ENCODE measurements at regions not wholly inside any gene's neighbourhood (a gene's known extent, or its start where the extent isn't known, plus 50 kb on each side); places are given as distances from the start of the nearest gene placed in this dataset.

DNA sequence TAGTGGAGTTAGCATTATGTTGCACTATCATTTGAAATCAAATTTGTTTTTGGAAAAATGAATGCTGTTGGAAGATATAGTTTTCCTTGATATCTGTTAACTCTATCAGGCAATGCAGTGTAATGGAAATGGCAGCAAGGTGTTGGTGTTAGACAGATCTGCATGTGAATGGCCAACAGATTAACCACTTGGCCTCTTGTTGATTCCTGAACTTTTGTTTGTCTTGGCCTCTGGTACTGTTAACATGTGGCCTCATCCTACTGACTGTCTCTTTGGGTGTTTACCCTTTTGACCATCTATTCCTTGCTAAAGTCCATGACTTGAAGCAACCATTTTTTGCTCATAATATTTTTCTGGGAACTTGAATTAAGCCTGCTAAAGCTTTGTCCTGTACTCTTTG, 110.2 kb upstream of the CDH2 start:
- TF ChIP-seq KDM5A (IDR thresholded peaks at IDR 0.05) (no peak), RFX5 (IDR thresholded peaks at IDR 0.05) (no peak), POLR2A (IDR thresholded peaks at IDR 0.05; ENCODE audit: low read length) (no peak), PHF8 (IDR thresholded peaks at IDR 0.05; ENCODE audit: borderline replicate concordance, low read depth) (no peak), POLR2AphosphoS2 (conservative IDR thresholded peaks at IDR 0.05; ENCODE audit: low read length) (no peak), SREBF2 (IDR thresholded peaks at IDR 0.05) (no peak)
- TF ChIP-seq, protein P1, sequence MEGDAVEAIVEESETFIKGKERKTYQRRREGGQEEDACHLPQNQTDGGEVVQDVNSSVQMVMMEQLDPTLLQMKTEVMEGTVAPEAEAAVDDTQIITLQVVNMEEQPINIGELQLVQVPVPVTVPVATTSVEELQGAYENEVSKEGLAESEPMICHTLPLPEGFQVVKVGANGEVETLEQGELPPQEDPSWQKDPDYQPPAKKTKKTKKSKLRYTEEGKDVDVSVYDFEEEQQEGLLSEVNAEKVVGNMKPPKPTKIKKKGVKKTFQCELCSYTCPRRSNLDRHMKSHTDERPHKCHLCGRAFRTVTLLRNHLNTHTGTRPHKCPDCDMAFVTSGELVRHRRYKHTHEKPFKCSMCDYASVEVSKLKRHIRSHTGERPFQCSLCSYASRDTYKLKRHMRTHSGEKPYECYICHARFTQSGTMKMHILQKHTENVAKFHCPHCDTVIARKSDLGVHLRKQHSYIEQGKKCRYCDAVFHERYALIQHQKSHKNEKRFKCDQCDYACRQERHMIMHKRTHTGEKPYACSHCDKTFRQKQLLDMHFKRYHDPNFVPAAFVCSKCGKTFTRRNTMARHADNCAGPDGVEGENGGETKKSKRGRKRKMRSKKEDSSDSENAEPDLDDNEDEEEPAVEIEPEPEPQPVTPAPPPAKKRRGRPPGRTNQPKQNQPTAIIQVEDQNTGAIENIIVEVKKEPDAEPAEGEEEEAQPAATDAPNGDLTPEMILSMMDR (IDR thresholded peaks at IDR 0.05): no peak
- TF ChIP-seq, protein P2, sequence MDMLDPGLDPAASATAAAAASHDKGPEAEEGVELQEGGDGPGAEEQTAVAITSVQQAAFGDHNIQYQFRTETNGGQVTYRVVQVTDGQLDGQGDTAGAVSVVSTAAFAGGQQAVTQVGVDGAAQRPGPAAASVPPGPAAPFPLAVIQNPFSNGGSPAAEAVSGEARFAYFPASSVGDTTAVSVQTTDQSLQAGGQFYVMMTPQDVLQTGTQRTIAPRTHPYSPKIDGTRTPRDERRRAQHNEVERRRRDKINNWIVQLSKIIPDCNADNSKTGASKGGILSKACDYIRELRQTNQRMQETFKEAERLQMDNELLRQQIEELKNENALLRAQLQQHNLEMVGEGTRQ (IDR thresholded peaks at IDR 0.05): no peak
